ENCODE measurements at regions not wholly inside any gene's neighbourhood (a gene's known extent, or its start where the extent isn't known, plus 50 kb on each side); places are given as distances from the start of the nearest gene placed in this dataset.

- no peak overlapping the region for H3K4me2 ChIP-seq (ENCODE audit: low read length)
- H3K9me3 ChIP-seq (ENCODE audit: low read length): no peaks in the 10 kb centered on the region
- no peak for DNase-seq (ENCODE audit: low spot score)
- no peaks in the 10 kb centered on the region for H3K9me2 ChIP-seq (ENCODE audit: insufficient read depth, low read length)
- no TSS peak for BruUV-seq (replicated peaks)
- H3K36me3 ChIP-seq (ENCODE audit: insufficient read depth, low read length): no peaks in the 10 kb centered on the region
- no peaks in the 10 kb centered on the region for H4K20me1 ChIP-seq (ENCODE audit: insufficient read depth, low read length)
- no peaks in the 10 kb centered on the region for H3K79me2 ChIP-seq (ENCODE audit: insufficient read depth, low read depth, low read length)
- H3K4me3 ChIP-seq (ENCODE audit: low read depth, low read length, poor library complexity, severe bottlenecking): no peak overlapping the region
- intact Hi-C loops (cut with micrococcal nuclease; ENCODE audit: unreplicated experiment): no loop called here
- ChIA-PET POLR2A (interaction anchor here (0.6 kb wide), 1 partner anchor 602 kb away, joined by 4 read pairs; no protein-coding TSS in a partner anchor), CTCF (ENCODE audit: unreplicated experiment) (no interaction called here)
- H3K27ac ChIP-seq (ENCODE audit: low read depth, low read length, poor library complexity, severe bottlenecking): no peak overlapping the region
- H3K4me1 ChIP-seq (ENCODE audit: insufficient read depth, low read length, poor library complexity, severe bottlenecking): no peaks in the 10 kb centered on the region
- no peak overlapping the region for H2AFZ ChIP-seq (ENCODE audit: low read length)
- TF ChIP-seq, protein P1, sequence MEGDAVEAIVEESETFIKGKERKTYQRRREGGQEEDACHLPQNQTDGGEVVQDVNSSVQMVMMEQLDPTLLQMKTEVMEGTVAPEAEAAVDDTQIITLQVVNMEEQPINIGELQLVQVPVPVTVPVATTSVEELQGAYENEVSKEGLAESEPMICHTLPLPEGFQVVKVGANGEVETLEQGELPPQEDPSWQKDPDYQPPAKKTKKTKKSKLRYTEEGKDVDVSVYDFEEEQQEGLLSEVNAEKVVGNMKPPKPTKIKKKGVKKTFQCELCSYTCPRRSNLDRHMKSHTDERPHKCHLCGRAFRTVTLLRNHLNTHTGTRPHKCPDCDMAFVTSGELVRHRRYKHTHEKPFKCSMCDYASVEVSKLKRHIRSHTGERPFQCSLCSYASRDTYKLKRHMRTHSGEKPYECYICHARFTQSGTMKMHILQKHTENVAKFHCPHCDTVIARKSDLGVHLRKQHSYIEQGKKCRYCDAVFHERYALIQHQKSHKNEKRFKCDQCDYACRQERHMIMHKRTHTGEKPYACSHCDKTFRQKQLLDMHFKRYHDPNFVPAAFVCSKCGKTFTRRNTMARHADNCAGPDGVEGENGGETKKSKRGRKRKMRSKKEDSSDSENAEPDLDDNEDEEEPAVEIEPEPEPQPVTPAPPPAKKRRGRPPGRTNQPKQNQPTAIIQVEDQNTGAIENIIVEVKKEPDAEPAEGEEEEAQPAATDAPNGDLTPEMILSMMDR (conservative IDR thresholded peaks at IDR 0.05; ENCODE audit: low read length): no peak
- TF ChIP-seq EZH2phosphoT487 (IDR thresholded peaks at IDR 0.05; ENCODE audit: borderline replicate concordance, low read depth, low read length): no peak
These were observed 124.7 kb downstream of the NAV1 start for GRCh38 chr1:201663491-201664113.

DNA sequence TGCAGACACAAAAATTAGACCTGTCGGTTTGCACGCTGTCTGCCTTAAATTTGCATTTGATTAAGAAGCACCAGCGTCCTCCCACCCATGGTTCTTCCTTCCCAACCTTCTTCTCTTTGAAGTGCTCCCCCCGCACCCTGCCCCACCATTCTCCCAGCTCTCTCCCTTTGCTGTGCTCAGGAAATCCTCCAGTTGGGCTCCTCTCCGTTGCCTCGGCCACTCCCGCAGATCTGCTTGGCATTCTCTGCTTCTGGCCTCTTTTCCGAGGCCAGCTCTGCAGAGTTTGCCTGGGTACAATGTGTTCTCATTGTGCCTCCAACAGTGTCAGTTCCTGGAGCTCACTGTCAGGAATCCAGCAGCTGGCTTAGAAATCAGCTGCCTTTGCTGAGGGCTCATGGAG lies 126.1 kb downstream of the NAV1 start:
- Histone ChIP-seq H3K9me3 (ENCODE audit: low read length) (no peaks in the 10 kb centered on the region), H3K79me2 (ENCODE audit: insufficient read depth, low read depth, low read length) (no peaks in the 10 kb centered on the region), H3K27ac (ENCODE audit: low read depth, low read length, poor library complexity, severe bottlenecking) (no peak overlapping the region), H2AFZ (ENCODE audit: low read length) (no peak overlapping the region), H4K20me1 (ENCODE audit: insufficient read depth, low read length) (no peaks in the 10 kb centered on the region), H3K36me3 (ENCODE audit: insufficient read depth, low read length) (no peaks in the 10 kb centered on the region), H3K4me2 (ENCODE audit: low read length) (no peak overlapping the region), H3K4me1 (ENCODE audit: insufficient read depth, low read length, poor library complexity, severe bottlenecking) (no peaks in the 10 kb centered on the region), H3K9me2 (ENCODE audit: insufficient read depth, low read length) (no peaks in the 10 kb centered on the region), H3K4me3 (ENCODE audit: low read depth, low read length, poor library complexity, severe bottlenecking) (no peak overlapping the region)
- no peak for DNase-seq (ENCODE audit: low spot score)
- intact Hi-C loops (cut with micrococcal nuclease; ENCODE audit: unreplicated experiment): no loop called here
- ChIA-PET POLR2A (interaction anchor here (1.1 kb wide), 1 partner anchor 14 kb away, joined by 4 read pairs; no protein-coding TSS in a partner anchor), CTCF (ENCODE audit: unreplicated experiment) (interaction anchor here (0.6 kb wide), 1 partner anchor 261 kb away, joined by 3 read pairs; no protein-coding TSS in a partner anchor)
- BruUV-seq (replicated peaks): no TSS peak
- no peak for TF ChIP-seq EZH2phosphoT487 (IDR thresholded peaks at IDR 0.05; ENCODE audit: borderline replicate concordance, low read depth, low read length)
- TF ChIP-seq, protein P1 (conservative IDR thresholded peaks at IDR 0.05; ENCODE audit: low read length): no peak

DNA sequence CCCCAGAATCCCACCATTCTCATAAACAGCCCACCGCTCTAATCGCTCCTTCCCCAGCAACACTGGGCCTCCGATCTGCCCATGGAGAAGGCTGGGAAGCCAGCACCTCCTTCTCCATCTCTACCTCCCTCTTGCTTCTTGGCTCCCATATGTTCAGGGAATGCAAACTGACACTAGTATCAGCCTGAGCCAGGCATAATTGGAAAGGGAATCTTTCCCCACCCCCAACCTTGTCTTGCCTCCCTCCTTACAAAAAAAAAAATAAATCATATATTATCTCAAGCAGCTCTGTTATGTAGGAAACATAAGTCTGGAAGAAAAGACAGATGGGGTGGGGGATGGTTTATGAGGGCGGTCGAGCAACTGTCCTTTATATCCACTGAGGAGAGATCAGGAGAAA lies 127.2 kb downstream of the NAV1 start:
- no peaks in the 10 kb centered on the region for H3K79me2 ChIP-seq (ENCODE audit: insufficient read depth, low read depth, low read length)
- no TSS peak for BruUV-seq (replicated peaks)
- POLR2A ChIA-PET: no interaction called here
- H3K36me3 ChIP-seq (ENCODE audit: insufficient read depth, low read length): no peaks in the 10 kb centered on the region
- no peak overlapping the region for H2AFZ ChIP-seq (ENCODE audit: low read length)
- no peak overlapping the region for H3K27ac ChIP-seq (ENCODE audit: low read depth, low read length, poor library complexity, severe bottlenecking)
- no peak overlapping the region for H3K4me2 ChIP-seq (ENCODE audit: low read length)
- no peaks in the 10 kb centered on the region for H3K9me3 ChIP-seq (ENCODE audit: low read length)
- no peaks in the 10 kb centered on the region for H3K9me2 ChIP-seq (ENCODE audit: insufficient read depth, low read length)
- DNase-seq (ENCODE audit: low spot score): no peak
- no peaks in the 10 kb centered on the region for H4K20me1 ChIP-seq (ENCODE audit: insufficient read depth, low read length)
- TF ChIP-seq, protein P1 (conservative IDR thresholded peaks at IDR 0.05; ENCODE audit: low read length): no peak
- TF ChIP-seq EZH2phosphoT487 (IDR thresholded peaks at IDR 0.05; ENCODE audit: borderline replicate concordance, low read depth, low read length): no peak
- intact Hi-C loops (cut with micrococcal nuclease; ENCODE audit: unreplicated experiment): no loop called here
- H3K4me3 ChIP-seq (ENCODE audit: low read depth, low read length, poor library complexity, severe bottlenecking): no peak overlapping the region
- H3K4me1 ChIP-seq (ENCODE audit: insufficient read depth, low read length, poor library complexity, severe bottlenecking): no peaks in the 10 kb centered on the region
- CTCF ChIA-PET (ENCODE audit: unreplicated experiment): no interaction called here

All from OCI-LY7 (cell line).